ENCODE measurements at regions not wholly inside any gene's neighbourhood (a gene's known extent, or its start where the extent isn't known, plus 50 kb on each side); places are given as distances from the start of the nearest gene placed in this dataset.

GRCh38 chr7:117972606-117973005 is 99.4 kb upstream of the CTTNBP2 start:
- TF ChIP-seq CTCF (IDR thresholded peaks at IDR 0.05), result no peak
- TF ChIP-seq EZH2 (IDR thresholded peaks at IDR 0.05; ENCODE audit: borderline replicate concordance, insufficient read depth, low read depth, low read length, poor library complexity, severe bottlenecking), result no peak

Data from B cell (primary cell).